Breast epithelium (tissue), 3 donors: ENCODE measurements at regions not wholly inside any gene's neighbourhood (a gene's known extent, or its start where the extent isn't known, plus 50 kb on each side); places are given as distances from the start of the nearest gene placed in this dataset.

ENCODE experiments used
- POLR2A ChIP-seq: fragments of 450-650 bp; IDR thresholded peaks from one replicate; pipeline ENCODE4 v1.6.1; 2016; ENCODE audit warnings: antibody characterized with exemption, mild to moderate bottlenecking, moderate library complexity
- TF ChIP-seq, protein P1 (sequence below), 3 donors: fragments of 450-650 bp; IDR thresholded peaks; one replicate each; pipeline ENCODE4 v1.5.1; 2016 to 2017; ENCODE audit warnings: antibody characterized with exemption in 3 of 3, mild to moderate bottlenecking in 3 of 3, moderate library complexity in 3 of 3

DNA sequence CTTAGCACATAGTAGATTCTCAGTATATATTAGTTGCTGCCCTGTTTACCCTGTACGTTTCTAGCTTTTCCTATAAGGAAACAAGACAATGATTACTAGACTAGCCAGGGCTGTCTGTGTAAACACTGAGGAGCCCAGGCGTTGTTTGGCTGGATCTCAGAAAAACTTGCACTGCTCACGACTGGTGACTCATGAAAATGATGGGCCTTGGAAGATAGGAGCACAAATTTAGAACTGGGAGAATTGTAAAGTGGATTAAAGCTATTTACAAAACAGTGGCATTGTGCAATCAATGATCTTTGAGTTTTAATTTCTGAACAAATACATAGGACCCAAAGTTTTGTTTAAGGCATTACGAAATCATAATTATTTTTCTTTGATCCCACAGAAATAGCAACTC is 276.9 kb downstream of the FAM76B start:
- TF ChIP-seq, protein P1, sequence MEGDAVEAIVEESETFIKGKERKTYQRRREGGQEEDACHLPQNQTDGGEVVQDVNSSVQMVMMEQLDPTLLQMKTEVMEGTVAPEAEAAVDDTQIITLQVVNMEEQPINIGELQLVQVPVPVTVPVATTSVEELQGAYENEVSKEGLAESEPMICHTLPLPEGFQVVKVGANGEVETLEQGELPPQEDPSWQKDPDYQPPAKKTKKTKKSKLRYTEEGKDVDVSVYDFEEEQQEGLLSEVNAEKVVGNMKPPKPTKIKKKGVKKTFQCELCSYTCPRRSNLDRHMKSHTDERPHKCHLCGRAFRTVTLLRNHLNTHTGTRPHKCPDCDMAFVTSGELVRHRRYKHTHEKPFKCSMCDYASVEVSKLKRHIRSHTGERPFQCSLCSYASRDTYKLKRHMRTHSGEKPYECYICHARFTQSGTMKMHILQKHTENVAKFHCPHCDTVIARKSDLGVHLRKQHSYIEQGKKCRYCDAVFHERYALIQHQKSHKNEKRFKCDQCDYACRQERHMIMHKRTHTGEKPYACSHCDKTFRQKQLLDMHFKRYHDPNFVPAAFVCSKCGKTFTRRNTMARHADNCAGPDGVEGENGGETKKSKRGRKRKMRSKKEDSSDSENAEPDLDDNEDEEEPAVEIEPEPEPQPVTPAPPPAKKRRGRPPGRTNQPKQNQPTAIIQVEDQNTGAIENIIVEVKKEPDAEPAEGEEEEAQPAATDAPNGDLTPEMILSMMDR (IDR thresholded peaks at IDR 0.05): no peak
- no peak for TF ChIP-seq POLR2A
